B cell (primary cell): ENCODE measurements at regions not wholly inside any gene's neighbourhood (a gene's known extent, or its start where the extent isn't known, plus 50 kb on each side); places are given as distances from the start of the nearest gene placed in this dataset.

ENCODE experiments used
- ATAC-seq: fragments of 200-7000 bp; cut with Tn5 transposase; one replicate; pipeline ENCODE4 v1.10.0; 2021; ENCODE audit warnings: low read depth, mild to moderate bottlenecking, moderate number of reproducible peaks, moderate library complexity
- CTCF ChIA-PET: fragments of 350-600 bp; sonication (Branson Sonifier 250); formaldehyde crosslinking; loops from one replicate; lab custom pipeline; 2021; ENCODE audit warnings: antibody characterized with exemption, inconsistent platforms; lab: Charles Lee
- POLR2A ChIA-PET: fragments of 350-600 bp; sonication (Branson Sonifier 250); formaldehyde crosslinking; loops from one replicate; lab custom pipeline; 2021; ENCODE audit warnings: antibody characterized with exemption; lab: Charles Lee
- DNase-seq: peaks from one replicate; pipeline ENCODE4 v3.0.0; 2013
- H2AFZ ChIP-seq: 2 replicates; pipeline ENCODE4 v1.6.1; 2012; ENCODE audit warnings: mild to moderate bottlenecking, low read depth, low read length; ENCODE audit not compliant: insufficient read depth, poor library complexity, severe bottlenecking
- H3K27ac ChIP-seq, 2 donors: 1 replicate in 1 of 2; 2 replicates in 1 of 2; pipeline ENCODE4 v1.5.1; 2012 to 2013; ENCODE audit warnings: low read length in 2 of 2, mild to moderate bottlenecking in 2 of 2, moderate library complexity in 1 of 2
- H3K27me3 ChIP-seq, 4 experiments: fragments of 200-600 bp in 1 of 4; sonication (generic) in 1 of 4; replicated peaks in 1 of 4; 1 replicate in 2 of 4; 2 replicates in 2 of 4; pipeline versions ENCODE4 v1.6.1 to v1.7.0; 2013 to 2016; ENCODE audit warnings: low read length in 3 of 4, mild to moderate bottlenecking in 2 of 4, mixed read lengths in 1 of 4, moderate library complexity in 1 of 4; ENCODE audit not compliant: insufficient read depth in 4 of 4, control insufficient read depth in 3 of 4; ENCODE audit errors: control extremely low read depth in 1 of 4
- H3K36me3 ChIP-seq, 2 experiments: replicated peaks in 1 of 2; 1 replicate in 1 of 2; 2 replicates in 1 of 2; pipeline versions ENCODE4 v1.6.1 to v1.7.1; 2013; ENCODE audit warnings: low read length in 1 of 2; ENCODE audit not compliant: insufficient read depth in 2 of 2, control insufficient read depth in 1 of 2; ENCODE audit errors: control extremely low read depth in 1 of 2, extremely low read depth in 1 of 2
- H3K4me1 ChIP-seq, 2 donors: fragments of 200-600 bp in 1 of 2; sonication (generic) in 1 of 2; 1 replicate in 1 of 2; 2 replicates in 1 of 2; pipeline versions ENCODE4 v1.5.1 to v1.6.1; 2013 to 2017; ENCODE audit warnings: low read length in 2 of 2; ENCODE audit not compliant: control insufficient read depth in 2 of 2, insufficient read depth in 2 of 2
- H3K4me2 ChIP-seq: replicated peaks from 2 replicates; pipeline ENCODE3; 2012; ENCODE audit warnings: mild to moderate bottlenecking, low read depth, low read length; ENCODE audit not compliant: poor library complexity, severe bottlenecking
- H3K4me3 ChIP-seq, 5 experiments: fragments of 200-600 bp in 1 of 5; sonication (generic) in 1 of 5; 1 replicate in 3 of 5; 2 replicates in 2 of 5; pipeline versions ENCODE4 v1.5.1 to v1.7.0; 2011 to 2016; ENCODE audit warnings: low read length in 4 of 5, mild to moderate bottlenecking in 4 of 5, low read depth in 2 of 5, control low read depth in 1 of 5, moderate library complexity in 1 of 5; ENCODE audit not compliant: insufficient read depth in 1 of 5; ENCODE audit errors: control extremely low read depth in 1 of 5, extremely low read depth in 1 of 5
- H3K79me2 ChIP-seq: fragments of 200-600 bp; sonication (generic); one replicate; pipeline ENCODE4 v1.6.0; 2016; ENCODE audit warnings: low read length; ENCODE audit not compliant: control insufficient read depth, insufficient read depth
- H3K9ac ChIP-seq: fragments of 200-600 bp; sonication (generic); 2 replicates; pipeline ENCODE4 v1.6.1; 2017; ENCODE audit warnings: mild to moderate bottlenecking, low read length, moderate library complexity
- H3K9me3 ChIP-seq, 3 donors: one replicate each; pipeline versions ENCODE4 v1.6.1 to v1.7.1; 2013; ENCODE audit warnings: low read length in 2 of 3; ENCODE audit not compliant: control insufficient read depth in 2 of 3, insufficient read depth in 1 of 3; ENCODE audit errors: control extremely low read depth in 1 of 3
- H4K20me1 ChIP-seq: 2 replicates; pipeline ENCODE4 v1.6.0; 2012; ENCODE audit warnings: mild to moderate bottlenecking, low read length; ENCODE audit not compliant: insufficient read depth, control insufficient read depth, poor library complexity, severe bottlenecking
- H3K27ac Mint-ChIP-seq: one replicate; pipeline ENCODE4 v1.8.0; 2021; ENCODE audit warnings: mixed read lengths
- H3K27me3 Mint-ChIP-seq: one replicate; pipeline ENCODE4 v1.8.0; 2021; ENCODE audit warnings: mixed read lengths
- H3K4me1 Mint-ChIP-seq: one replicate; pipeline ENCODE4 v1.8.0; 2021; ENCODE audit warnings: mixed read lengths
- H3K4me3 Mint-ChIP-seq: one replicate; pipeline ENCODE4 v1.8.0; 2021; ENCODE audit warnings: mixed read lengths
- H3K9me3 Mint-ChIP-seq: one replicate; pipeline ENCODE4 v1.8.0; 2022; ENCODE audit warnings: mixed read lengths; ENCODE audit not compliant: insufficient read depth
- EZH2 ChIP-seq: IDR thresholded peaks from 2 replicates; pipeline ENCODE4 v1.6.1; 2012; ENCODE audit warnings: borderline replicate concordance, low read depth, mild to moderate bottlenecking, moderate library complexity, low read length; ENCODE audit not compliant: insufficient read depth, poor library complexity, severe bottlenecking
- WGBS: methylation state at CpG from one replicate; pipeline ENCODE4 v1.1.5; 2013; ENCODE audit warnings: missing lambda C conversion rate; ENCODE audit not compliant: insufficient coverage; 5-methylcytosine and 5-hydroxymethylcytosine counted together
- intact Hi-C: fragments of 100-400 bp; cut with micrococcal nuclease; formaldehyde crosslinking; loops from one replicate; pipeline ENCODE4 v1.10.0; 2022
- TF ChIP-seq, protein P1 (sequence below): fragments of 200-600 bp; IDR thresholded peaks from one replicate; pipeline ENCODE4 v1.8.0; 2022; ENCODE audit warnings: antibody characterized with exemption, mild to moderate bottlenecking

DNA sequence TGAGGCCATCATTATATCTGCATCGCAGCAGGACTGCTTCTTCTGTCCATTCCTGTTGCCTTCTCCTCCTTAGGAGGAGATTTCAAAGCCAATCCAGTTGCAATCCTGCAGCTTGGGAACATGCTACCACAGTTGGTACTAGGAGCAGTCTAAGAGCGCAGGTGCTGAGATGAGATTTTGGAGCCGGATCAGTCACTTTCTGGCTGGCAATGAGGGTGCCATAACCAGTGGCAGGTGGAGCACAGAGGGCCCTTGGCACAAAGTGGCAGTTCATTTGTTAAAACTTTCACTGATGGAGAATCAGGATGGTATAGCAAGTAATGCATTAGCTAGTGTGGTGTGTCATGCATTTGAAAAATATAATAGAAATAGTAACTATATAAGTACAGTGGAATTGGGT, 173.7 kb upstream of the ATP5MC3 start:
- ATAC-seq = no peak
- H3K9me3 Mint-ChIP-seq = no peaks in the 10 kb centered on the region

DNA sequence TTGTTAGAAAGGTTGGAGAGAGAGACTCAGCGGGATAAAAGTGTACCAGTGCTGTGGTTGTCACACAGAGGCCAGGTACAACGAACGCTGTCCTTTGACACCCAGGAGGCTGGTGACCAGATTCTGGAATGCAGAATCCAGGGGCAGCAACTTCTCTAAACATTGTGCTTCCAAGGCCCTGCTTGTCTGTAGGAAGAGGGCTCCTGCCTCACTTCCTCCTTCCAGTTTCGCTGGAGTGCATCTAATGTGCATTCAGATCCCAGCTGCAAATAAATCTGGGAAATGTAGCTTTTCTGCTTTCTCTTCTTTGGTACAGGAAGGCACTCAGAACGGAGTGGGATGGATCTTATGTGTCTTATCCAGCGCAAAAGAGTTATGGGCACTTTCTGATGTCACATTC, 171.8 kb upstream of the ATP5MC3 start:
- DNase-seq = no peak
- H3K4me1 ChIP-seq = no peaks in the 10 kb centered on the region
- 100% methylated on average over 3 of the region's 6 CpGs for WGBS

More for the DNA sequence above, 173.7 kb upstream of the ATP5MC3 start:
- Histone ChIP-seq H3K36me3 (no peaks in the 10 kb centered on the region), H3K4me2 (no peak overlapping the region), H3K27ac (no peak overlapping the region), H4K20me1 (no peaks in the 10 kb centered on the region), H3K9ac (no peak overlapping the region), H3K4me3 (no peak overlapping the region), H3K9me3 (no peaks in the 10 kb centered on the region), H2AFZ (no peak overlapping the region), H3K27me3 (peaks cover 0 to 5% (median 0%) of the 10 kb centered on the region in 4 experiments), H3K4me1 (no peaks in the 10 kb centered on the region), H3K79me2 (no peaks in the 10 kb centered on the region)
- TF ChIP-seq, protein P1, sequence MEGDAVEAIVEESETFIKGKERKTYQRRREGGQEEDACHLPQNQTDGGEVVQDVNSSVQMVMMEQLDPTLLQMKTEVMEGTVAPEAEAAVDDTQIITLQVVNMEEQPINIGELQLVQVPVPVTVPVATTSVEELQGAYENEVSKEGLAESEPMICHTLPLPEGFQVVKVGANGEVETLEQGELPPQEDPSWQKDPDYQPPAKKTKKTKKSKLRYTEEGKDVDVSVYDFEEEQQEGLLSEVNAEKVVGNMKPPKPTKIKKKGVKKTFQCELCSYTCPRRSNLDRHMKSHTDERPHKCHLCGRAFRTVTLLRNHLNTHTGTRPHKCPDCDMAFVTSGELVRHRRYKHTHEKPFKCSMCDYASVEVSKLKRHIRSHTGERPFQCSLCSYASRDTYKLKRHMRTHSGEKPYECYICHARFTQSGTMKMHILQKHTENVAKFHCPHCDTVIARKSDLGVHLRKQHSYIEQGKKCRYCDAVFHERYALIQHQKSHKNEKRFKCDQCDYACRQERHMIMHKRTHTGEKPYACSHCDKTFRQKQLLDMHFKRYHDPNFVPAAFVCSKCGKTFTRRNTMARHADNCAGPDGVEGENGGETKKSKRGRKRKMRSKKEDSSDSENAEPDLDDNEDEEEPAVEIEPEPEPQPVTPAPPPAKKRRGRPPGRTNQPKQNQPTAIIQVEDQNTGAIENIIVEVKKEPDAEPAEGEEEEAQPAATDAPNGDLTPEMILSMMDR = no peak
- TF ChIP-seq EZH2 = no peak
- Mint-ChIP-seq H3K4me3 (no peak overlapping the region), H3K27ac (no peak overlapping the region), H3K4me1 (no peaks in the 10 kb centered on the region), H3K27me3 (peaks cover 26% of the 10 kb centered on the region)
- 80% methylated on average over 1 of the region's 3 CpGs for WGBS
- intact Hi-C loops = no loop called here
- ChIA-PET POLR2A (no interaction called here), CTCF (no interaction called here)
- DNase-seq = no peak

More for the DNA sequence above, 171.8 kb upstream of the ATP5MC3 start:
- ChIA-PET POLR2A (no interaction called here), CTCF (no interaction called here)
- Mint-ChIP-seq H3K4me3 (no peak overlapping the region), H3K27me3 (peaks cover 36% of the 10 kb centered on the region), H3K4me1 (no peaks in the 10 kb centered on the region), H3K27ac (no peak overlapping the region), H3K9me3 (no peaks in the 10 kb centered on the region)
- Histone ChIP-seq H3K4me2 (no peak overlapping the region), H2AFZ (no peak overlapping the region), H4K20me1 (no peaks in the 10 kb centered on the region), H3K4me3 (no peak overlapping the region), H3K9me3 (no peaks in the 10 kb centered on the region), H3K27ac (no peak overlapping the region), H3K36me3 (no peaks in the 10 kb centered on the region), H3K9ac (no peak overlapping the region), H3K79me2 (no peaks in the 10 kb centered on the region), H3K27me3 (peaks cover 0 to 5% (median 2%) of the 10 kb centered on the region in 4 experiments)
- TF ChIP-seq, protein P1 = no peak
- TF ChIP-seq EZH2 = no peak
- no peak for ATAC-seq
- intact Hi-C loops = no loop called here
